ENCODE measurements at regions not wholly inside any gene's neighbourhood (a gene's known extent, or its start where the extent isn't known, plus 50 kb on each side); places are given as distances from the start of the nearest gene placed in this dataset.
"Not testable (repeated sequence)": the region's sequence is repeated elsewhere in the genome, so short reads cannot be mapped to it uniquely, and the experiment has no call there.

DNA sequence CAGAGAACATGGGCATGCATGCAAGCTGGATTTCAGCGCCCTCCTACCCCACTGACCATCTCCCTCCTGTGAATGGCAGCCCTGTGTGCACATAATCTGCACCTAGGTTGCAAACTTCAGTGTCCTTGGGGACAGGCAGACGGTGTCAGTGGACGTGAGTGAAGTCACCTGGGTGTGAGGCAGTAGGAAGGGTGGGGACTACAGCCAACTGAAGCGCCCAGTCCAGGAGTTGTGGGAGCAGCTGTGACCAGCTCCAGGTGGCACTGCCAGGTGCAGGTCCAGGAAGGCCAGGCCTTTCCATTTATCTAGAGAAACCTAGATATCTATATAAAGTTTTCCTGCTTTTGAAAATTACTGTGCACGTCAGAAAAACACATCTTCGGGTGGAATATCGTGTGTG lies 152.3 kb downstream of the BCL2L11 start:
- not testable (repeated sequence) for FAIRE-seq; DNase-seq (ENCODE audit: insufficient read length, low spot score)

DNA sequence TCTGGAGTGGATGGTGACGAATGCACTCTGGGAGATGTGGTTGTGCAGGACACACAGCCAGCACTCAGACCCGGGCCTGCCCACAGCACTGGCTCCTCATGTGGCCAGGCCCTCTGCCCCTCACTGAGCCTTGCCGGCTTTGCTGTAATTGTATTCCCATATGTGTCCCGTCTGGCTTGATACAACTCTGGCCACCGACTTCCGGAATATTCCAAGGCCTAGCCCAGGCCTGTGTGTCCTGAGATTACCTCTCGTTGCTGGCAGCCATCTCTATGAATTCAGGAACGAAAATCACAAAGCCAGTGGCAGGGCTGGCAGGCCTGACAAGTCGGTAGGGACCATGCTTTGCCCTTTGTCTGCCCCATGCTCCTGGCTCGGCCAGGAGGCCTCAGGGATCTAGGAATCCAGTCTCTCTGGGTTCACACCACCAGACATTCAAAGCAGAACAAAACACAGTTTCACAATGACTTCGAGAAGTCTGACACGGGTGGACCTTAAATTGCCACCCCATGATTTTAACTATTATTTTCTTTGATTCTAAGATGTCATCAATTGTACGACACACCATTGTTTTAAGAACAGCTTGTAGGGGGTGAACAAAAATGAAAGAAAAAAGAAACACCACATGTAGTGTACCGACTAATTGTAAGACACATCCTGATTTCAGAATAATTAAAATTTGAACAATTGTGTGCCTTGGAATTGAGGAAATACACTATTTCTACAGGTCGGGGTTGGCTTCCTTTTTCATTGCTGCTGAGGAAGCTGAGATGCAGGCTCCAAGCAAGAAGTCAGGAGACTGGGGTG lies 154.5 kb downstream of the BCL2L11 start:
- not testable (repeated sequence) for FAIRE-seq; DNase-seq (ENCODE audit: insufficient read length, low spot score)

DNA sequence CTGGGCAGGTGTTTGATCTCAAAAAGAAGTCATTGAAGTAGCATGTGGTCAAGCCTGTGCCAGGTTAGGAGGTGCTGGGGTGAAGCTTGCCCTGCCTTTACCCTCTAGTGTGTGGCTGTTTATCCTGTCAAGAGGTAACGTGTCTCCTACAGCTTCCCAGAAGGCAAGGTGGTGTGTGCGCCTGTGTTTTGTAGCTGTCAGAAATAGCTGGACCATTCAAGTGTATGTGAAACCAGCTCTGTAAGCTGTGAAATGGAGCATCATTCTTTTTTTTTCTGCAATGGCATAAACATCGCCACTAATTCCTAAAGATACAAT lies 155.1 kb downstream of the BCL2L11 start:
- not testable (repeated sequence) for DNase-seq (ENCODE audit: insufficient read length, low spot score); FAIRE-seq

DNA sequence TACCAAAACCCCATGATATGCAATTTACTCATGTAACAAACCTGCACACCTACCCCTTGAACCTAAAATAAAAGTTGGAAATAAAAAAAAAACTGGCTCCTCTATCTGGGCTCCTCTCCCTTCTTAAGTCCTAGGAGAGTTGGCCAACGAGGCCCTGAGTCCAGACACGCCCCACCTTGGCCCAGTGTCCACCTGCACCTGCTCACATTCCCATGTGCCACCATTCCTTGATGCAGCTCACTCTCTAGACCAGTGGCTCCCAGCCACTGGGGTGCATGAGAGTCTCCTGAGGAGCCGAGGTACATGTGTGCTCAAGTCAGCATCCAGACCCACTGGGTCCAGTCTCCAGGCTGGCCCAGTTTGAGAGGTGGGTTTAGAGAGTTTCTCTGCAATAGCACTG lies 157.4 kb downstream of the BCL2L11 start:
- not testable (repeated sequence) for DNase-seq (ENCODE audit: insufficient read length, low spot score); FAIRE-seq

DNA sequence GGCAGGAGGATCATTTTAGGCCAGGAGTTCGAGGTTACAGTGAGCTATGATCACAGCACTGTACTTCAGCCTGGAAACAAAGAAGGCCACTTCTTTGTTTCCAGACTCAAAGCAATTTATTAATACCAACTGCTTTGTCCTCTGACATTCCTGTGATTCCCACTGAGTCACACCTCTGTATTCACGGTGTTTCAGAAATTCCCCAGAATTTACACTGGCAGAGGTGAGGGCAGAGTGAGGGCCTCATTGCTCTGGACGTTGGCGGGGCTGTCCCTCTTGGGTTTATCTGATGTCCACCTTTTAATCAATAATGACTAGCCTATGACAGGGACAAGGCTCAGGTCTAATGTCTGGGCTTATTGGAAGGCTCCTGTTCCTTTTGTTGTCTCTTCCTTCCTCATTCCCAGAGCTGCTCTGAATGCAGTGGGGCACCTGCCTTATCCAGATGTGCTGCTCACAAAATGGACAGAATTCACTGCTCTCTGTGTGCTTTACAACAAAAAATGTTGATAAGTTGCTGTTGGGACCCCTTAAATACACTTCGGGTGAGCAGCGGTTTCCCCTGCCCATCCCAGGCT lies 160.1 kb downstream of the BCL2L11 start:
- DNase-seq (ENCODE audit: insufficient read length, low spot score); FAIRE-seq: not testable (repeated sequence)

DNA sequence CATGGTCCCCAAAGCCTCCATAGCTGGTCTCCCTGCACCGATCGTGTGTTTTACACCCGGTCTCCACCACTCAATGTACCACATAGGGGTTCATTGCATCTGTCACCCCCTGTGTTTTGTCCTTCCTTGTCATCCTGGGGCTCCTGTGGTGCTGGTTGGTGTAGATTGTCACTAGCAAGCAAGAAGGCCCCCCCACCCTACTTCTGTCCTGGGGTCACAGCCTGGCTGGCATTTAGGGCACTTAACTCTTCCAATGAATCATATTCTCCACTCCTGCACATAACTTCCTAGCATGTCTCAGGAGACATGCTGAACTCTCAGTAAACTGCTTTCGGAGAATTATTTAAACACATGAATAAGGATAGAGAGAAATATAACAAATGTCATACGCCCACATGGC lies 161.4 kb downstream of the BCL2L11 start:
- not testable (repeated sequence) for DNase-seq (ENCODE audit: insufficient read length, low spot score); FAIRE-seq

DNA sequence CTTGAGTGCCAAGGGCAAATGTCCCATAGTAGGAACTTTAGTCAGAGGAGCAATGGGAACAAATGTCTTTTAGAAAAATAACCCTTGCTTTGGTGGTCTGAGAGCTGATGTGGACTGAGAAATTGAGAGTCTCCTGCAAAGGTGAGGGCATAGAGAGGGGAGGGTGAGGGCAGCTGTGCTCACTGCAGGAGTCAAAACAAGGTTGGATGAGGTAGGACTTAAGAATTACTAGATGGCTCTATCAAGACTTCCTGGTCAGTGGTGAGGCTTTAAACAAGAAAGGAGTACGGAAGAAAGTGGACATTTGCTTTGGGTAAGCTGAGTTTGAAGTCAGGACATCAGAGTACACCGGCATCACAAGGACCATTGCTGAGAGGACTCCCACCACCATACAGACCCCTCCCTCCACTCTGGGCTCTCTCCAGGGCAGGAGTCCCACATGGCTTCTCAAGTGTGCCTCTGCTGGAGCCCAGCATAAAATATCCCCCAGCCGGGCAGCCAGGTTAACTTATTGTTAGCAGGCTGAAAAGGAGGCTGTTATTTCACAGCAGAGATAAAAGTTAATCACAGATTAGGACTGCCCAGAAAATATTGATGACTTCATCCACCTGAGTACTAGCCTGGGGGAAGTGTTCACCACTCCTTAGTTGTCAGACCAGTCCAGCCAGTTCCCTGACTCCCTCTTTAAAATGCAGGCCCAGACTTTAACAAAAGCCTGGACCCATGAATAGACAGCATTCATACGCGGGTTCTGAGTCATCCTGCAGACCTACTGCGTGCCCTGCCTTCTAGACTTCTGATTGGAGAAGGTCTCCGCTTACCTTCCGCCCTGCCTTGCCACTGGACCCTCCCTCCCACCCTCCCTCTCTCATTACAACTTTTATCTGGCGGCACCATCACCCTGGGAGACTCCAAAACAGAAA lies 167.2 kb downstream of the BCL2L11 start:
- not testable (repeated sequence) for DNase-seq (ENCODE audit: insufficient read length, low spot score); FAIRE-seq

DNA sequence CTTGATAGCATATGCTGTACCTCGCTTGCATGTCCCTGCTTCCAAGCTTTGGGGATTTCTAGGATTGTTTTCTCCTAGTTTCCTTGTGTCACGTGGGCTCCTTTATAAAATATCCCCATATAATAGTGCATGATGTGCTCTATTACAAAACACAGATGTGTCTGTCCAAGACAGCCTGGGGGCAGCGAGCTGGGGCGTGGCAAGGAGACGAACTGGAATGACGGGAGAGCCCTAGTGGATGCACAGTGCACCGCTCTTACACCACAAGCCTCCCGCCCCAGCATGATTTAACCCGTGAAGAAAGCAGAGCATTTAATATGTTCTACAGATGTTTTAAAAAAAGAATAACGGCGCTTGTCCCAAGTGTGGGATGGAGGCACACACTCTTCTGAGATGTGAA lies 169.7 kb downstream of the BCL2L11 start:
- not testable (repeated sequence) for DNase-seq (ENCODE audit: insufficient read length, low spot score)

DNA sequence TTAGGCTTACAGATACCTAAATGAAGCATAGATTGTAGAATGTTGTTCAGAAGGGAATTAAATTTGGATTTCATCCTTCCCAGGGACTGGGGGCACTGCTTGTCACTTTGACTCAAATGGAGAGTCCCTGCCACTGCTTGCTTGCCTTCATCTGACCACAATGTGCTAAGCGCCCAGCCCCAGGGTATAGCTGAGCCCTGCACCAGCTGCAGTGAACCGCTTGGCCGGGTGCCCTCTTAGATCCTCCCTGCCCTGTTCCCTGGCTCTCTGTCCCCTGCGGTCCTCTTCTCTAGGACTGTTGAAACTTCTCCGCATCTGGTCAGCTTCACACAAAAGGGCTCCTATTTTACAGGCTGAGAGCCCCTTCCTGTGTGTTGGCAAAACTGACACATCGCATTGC lies 170.9 kb downstream of the BCL2L11 start:
- DNase-seq (ENCODE audit: insufficient read length, low spot score); FAIRE-seq: not testable (repeated sequence)

More for the DNA sequence above, 169.7 kb downstream of the BCL2L11 start:
- not testable (repeated sequence) for FAIRE-seq

DNA sequence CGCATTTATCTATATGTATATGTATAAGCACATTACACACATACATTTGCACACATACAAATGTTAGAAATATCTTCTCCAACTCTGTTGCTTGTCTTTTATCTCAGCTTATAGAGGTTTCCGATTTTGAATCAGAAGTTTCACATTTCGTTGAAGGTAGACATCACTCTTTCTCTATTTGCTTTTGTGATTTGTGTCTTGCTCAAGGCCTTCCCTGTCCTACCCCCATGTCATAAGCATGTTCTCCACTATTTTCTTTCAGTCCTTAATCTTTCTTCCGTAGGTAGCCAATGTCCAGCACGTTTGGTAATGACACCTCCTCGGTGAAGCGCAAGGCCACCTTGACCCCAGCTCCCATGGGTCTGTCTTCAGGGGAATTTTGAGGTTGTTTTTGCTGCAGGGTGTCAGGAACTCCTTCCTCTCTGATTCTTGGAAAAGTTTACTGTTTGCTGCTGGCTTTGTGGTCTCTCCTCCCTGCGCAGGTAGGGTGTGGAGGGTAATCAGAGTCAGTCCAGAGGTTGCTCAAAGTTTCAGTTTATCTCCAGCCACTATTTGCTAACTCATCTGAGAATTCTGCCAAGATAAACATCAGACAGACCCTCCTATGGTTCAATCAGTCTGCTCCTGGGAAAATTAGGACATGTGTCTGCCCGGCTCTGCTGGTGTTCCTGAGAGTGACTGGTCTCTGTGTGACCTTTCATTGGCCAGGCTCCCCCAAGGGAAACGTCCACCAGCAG lies 171.7 kb downstream of the BCL2L11 start:
- FAIRE-seq; DNase-seq (ENCODE audit: insufficient read length, low spot score): not testable (repeated sequence)

DNA sequence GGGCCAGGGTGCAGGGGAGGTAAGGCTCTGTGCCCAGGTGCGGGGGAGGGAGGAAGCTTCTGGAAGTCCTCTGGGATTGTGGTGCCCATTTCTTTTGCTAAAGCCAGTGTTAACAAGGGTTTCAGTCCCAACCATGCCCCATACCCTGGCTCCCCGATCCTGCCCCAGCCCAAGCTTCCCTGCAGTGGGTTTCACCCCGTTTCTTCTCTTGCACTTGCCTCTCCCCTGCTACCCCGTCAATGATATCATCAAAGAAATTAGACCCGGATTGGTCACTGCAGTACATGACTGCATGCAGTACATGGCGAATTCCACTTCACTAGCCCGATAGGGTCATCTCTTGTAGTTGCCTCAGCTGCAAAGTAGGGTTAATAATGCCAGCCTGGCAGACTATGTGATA lies 174.0 kb downstream of the BCL2L11 start:
- not testable (repeated sequence) for FAIRE-seq; DNase-seq (ENCODE audit: insufficient read length, low spot score)

DNA sequence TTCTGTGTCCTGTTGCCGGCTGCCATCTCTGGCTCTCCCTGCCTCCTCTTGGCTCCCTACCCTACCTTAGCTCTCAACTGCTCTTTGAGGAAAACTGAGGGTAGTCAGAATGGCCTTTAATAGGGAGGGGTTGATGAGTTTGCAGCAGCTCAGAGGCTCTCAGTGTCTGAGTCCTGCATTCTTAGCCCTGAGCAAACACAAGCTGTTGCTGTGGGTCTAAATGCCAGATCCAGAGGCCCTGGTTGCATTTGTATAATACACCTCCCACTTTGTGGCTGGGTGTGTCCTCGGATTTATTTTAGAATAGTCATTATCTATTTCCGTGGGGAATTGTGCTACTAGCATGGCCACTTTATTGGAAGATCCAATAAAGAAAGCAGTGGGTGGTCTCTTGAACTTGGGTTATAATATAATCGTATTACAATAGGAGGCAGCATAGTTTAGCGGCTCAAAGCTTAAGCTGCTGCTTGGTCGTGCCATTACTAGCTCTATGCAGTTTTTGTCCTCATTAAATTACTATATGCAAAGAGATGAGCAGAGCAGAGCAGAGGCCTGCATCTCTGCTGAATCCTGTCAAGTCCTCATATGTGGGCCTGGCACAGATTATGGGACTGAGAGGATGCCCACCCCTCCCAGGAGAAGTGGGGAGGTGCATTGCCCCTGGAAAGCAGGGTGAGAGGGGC lies 175.5 kb downstream of the BCL2L11 start:
- FAIRE-seq; DNase-seq (ENCODE audit: insufficient read length, low spot score): not testable (repeated sequence)

DNA sequence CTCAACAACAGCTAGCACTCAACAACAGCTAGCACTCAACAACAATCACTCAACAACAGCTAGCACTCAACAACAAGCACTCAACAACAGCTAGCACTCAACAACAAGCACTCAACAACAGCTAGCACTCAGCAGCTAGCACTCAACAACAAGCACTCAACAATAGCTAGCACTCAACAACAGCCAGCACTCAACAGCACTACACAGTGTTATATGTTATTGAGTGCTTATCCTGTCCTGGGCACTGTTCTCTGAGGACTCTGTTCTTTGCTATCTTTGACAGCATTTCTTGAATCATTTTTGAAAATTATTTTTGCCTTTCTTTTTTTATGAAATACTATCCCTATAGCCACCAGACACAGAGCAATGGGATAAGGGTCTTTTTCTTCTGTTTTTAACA lies 176.4 kb downstream of the BCL2L11 start:
- DNase-seq (ENCODE audit: insufficient read length, low spot score): not testable (repeated sequence)

DNA sequence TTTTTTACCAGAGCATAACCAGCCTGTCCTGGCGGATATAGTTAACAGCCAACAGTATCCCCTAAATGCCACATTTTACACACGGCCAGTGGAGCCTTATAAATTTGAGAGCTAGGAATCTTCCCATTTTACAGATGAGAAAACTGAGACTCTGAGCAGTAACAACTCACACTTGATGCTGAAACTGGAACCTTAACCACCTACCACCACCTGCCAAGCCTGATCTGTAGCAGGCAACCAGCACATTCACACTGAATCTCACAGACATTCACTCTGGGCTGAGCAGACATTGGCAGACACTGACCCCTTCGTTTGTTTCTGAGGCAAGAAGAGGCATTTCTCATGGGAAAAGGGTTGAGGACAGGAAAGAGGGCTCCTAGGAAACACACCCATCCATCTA lies 178.2 kb downstream of the BCL2L11 start:
- not testable (repeated sequence) for DNase-seq (ENCODE audit: insufficient read length, low spot score); FAIRE-seq

More for the DNA sequence above, 176.4 kb downstream of the BCL2L11 start:
- FAIRE-seq: not testable (repeated sequence)

DNA sequence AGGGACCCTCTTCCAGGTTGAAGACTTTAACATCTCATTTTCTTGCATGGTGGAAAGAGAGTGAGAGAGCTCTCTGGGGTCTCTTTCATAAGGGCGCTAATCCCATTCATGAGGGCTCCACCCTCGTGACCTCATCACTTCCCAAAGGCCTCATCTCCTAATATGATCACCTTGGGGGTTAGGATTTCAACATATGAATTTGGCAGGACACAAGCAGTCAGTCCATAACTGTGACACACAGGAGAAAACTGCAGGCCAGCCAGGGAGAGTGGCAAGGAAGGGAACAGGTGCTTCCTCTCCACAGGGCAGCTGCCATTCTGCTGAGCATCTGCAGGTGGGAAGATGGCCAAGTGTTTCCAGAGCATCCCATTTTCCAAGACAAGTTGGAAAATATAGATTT lies 178.9 kb downstream of the BCL2L11 start:
- not testable (repeated sequence) for DNase-seq (ENCODE audit: insufficient read length, low spot score); FAIRE-seq

DNA sequence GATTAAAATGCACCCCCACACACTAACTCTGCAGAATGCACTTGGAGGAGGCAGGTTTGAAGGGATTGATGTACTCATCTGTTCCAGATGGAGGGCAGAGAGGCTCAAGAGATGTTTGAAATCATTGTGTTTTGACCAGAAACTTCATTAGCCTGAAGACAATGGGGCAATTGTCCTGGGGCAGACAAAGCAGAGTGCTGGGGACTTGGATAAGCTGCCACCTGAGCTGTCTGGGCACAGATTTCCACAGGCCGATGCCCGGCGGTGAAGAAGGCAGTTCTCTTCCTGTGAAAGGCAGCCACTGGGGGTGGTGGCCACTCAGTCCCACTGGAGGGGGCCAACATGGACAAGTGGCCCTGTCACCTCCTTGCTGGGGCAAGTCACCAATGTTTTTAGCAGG lies 181.0 kb downstream of the BCL2L11 start:
- not testable (repeated sequence) for DNase-seq (ENCODE audit: insufficient read length, low spot score); FAIRE-seq

DNA sequence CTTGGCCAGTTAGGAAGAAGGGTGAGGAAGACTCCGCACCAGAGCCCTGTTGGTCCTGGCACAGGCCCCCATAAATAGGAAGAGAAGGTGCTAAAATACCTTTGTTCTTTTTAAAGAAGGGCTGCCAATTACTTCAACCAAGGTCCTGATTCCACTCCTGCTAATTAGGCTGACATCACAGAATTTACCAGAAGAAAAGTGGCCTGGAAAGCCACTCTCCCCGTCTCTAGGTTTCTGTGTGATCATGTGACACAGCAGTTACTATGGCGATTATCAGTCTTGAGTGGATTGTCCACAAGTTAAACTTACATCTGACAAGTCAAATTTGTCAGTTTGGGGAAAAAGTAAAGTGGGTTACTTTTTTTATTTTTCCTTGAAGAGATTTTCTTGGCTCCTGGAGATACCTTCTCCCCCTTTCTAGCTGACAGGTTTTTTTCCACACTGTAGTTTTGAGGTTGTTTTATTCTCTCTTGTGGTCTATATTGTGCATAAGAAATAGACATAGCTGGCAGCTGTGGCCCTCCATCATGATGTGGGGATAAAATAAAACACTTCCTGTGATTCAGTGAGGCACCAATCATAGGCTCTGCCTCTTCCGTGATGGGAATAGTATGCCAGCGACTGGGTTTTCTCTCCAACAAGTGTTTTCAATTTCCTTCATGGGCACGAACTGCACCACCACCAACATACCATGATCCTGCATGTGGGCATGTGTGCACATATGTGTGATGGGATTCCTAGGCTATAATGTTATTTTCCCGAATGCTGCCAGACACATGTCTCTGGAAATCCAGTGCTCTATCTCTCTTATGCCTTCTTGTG lies 181.9 kb downstream of the BCL2L11 start:
- not testable (repeated sequence) for DNase-seq (ENCODE audit: insufficient read length, low spot score); FAIRE-seq

DNA sequence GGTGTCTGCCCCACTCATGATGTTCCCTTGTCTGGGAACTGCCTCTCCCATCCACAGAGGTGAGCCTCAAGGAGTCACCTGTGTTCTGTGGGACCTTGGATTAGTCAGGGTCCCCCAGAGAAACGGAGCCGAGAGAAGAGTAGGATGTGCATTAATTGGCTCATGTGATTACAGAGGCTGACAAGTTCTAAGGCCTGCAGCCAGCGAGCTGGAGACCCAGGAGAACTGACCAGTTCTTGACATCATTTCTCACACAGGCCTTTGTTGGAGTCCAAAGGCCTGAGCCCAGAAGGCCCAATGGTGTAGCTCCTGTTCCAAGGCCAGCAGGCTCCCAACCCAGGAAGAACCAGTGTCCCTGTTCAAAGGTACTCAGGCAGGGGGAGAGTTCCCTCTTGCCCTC lies 186.6 kb downstream of the BCL2L11 start:
- FAIRE-seq; DNase-seq (ENCODE audit: insufficient read length, low spot score): not testable (repeated sequence)
